ENCODE measurements at regions not wholly inside any gene's neighbourhood (a gene's known extent, or its start where the extent isn't known, plus 50 kb on each side); places are given as distances from the start of the nearest gene placed in this dataset.
"Not testable (repeated sequence)": the region's sequence is repeated elsewhere in the genome, so short reads cannot be mapped to it uniquely, and the experiment has no call there.

DNA sequence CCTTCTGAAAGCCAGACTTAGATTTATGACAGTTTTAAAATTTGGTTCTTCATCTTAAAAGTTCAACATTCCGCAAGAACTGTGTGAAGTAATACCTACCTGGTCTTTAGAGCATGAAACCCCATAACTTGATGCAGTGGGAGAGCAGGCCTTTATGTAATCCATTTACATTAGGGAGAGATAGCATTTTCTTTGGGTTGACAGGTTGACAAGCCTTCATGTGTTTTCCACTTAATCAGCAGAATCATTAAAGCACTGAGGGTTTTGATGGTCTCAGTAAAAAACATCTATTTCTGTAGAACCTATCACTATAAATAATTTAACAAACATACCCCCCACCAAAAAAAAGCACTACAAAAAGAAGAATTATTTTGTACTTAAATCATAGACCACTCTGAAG, 121.6 kb upstream of the KIF2A start:
- TF ChIP-seq, protein P1, sequence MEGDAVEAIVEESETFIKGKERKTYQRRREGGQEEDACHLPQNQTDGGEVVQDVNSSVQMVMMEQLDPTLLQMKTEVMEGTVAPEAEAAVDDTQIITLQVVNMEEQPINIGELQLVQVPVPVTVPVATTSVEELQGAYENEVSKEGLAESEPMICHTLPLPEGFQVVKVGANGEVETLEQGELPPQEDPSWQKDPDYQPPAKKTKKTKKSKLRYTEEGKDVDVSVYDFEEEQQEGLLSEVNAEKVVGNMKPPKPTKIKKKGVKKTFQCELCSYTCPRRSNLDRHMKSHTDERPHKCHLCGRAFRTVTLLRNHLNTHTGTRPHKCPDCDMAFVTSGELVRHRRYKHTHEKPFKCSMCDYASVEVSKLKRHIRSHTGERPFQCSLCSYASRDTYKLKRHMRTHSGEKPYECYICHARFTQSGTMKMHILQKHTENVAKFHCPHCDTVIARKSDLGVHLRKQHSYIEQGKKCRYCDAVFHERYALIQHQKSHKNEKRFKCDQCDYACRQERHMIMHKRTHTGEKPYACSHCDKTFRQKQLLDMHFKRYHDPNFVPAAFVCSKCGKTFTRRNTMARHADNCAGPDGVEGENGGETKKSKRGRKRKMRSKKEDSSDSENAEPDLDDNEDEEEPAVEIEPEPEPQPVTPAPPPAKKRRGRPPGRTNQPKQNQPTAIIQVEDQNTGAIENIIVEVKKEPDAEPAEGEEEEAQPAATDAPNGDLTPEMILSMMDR (IDR thresholded peaks at IDR 0.05; ENCODE audit: insufficient read depth, missing control alignments) = no peak
- no peak for FAIRE-seq
- no peak for DNase-seq (ENCODE audit: insufficient read length, low spot score)

DNA sequence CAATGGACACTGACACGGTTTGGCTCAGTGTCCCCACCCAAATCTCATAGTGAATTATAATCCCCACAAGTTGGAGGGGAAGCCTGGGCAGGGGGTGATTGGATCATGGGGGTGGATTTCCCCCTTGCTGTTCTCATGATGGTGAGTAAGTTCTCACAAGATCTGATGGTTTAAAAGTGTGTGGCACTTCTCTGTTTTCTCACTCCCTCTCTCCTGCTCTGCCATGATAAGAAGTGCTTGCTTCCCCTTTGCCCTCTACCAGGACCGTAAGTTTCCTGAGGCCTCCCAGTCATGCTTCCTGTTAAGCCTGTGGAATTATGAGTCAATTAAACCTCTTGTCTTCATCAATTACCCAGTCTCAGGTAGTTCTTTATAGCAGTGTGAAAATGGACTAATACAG, 115.8 kb upstream of the KIF2A start:
- TF ChIP-seq, protein P1 (IDR thresholded peaks at IDR 0.05; ENCODE audit: insufficient read depth, missing control alignments) = no peak
- DNase-seq (ENCODE audit: insufficient read length, low spot score) (no peak), FAIRE-seq (no peak)

DNA sequence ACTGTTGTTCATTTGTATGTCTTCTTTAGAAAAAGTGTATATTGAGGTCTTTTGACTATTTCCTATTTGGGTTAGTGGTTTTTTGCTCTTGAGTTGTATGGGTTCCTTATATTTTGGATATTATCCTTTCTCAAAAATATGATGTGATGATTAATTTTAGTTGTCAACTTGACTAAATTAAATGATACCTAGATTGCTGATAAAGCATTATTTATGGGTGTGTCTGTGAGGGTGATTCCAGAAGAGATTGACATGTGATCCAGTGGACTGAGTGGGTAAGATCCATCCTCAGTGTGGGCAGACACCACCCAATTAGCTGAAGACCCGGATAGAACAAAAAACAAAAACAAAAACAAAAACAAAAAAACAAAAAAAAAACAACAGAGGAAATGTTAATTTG, 115.1 kb upstream of the KIF2A start:
- TF ChIP-seq, protein P1 (IDR thresholded peaks at IDR 0.05; ENCODE audit: insufficient read depth, missing control alignments) = no peak
- FAIRE-seq = no peak

DNA sequence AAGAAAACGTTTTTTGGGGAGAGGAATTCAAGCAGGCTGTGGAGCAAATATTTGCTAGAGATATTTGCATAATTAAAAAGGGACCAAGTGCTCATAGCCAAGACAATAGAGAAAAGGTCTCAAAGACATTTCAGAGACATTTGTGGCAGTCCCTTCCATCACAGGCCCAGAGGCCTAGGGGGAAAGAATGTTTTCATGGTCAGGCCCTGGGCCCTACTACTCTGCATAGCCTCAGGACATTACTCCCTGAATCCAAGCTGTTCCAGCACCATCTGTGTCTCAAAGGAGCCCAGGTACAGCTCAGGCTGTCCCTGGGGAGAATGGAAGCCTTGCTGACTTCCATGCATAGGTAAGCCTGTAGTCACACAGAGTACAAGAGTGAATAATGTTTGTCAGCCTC, 113.0 kb upstream of the KIF2A start:
- DNase-seq (ENCODE audit: insufficient read length, low spot score) = no peak
- FAIRE-seq = no peak
- TF ChIP-seq, protein P1 (IDR thresholded peaks at IDR 0.05; ENCODE audit: insufficient read depth, missing control alignments) = no peak

More for the DNA sequence above, 115.1 kb upstream of the KIF2A start:
- no peak for DNase-seq (ENCODE audit: insufficient read length, low spot score)

DNA sequence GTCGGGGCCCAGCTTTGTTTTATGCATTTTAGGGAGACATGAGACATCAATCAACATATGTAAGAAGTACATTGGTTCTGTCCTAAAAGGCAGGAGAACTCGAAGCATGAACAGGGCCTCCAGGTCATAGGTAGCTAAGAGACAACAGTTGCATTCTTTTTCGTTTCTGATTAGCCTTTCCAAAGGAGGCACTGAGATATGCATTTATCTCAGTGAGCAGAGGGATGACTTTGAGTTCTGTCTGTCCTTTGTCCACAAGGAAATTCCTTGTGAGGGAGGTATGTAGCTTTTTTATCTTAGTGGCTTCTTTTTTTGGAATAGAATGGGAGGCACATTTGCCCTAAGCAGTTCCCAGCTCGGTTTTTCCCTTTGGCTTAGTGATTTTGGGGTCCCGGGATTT, 109.5 kb upstream of the KIF2A start:
- DNase-seq (ENCODE audit: insufficient read length, low spot score); FAIRE-seq: not testable (repeated sequence)

DNA sequence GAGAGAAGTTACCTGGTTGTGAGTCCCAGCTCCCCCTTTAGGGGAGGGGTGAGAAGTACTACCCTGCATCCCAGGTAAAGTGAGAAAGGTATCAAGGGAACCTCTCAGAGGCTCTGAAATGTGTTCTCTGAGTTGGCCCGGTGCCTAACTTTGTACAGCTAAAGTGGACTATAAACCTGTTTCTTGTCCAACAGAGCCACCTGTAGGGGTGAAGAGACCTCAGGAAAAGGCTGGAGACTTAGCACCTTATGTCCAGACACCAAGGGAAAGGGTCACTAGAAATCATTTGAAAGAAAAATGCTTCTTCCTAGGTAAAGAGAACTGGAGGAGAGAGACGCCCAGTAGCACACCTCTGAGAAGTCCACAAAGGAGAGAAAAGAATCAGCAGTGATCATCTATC, 108.3 kb upstream of the KIF2A start:
- DNase-seq (ENCODE audit: insufficient read length, low spot score) (no peak), FAIRE-seq (no peak)
- TF ChIP-seq, protein P1 (IDR thresholded peaks at IDR 0.05; ENCODE audit: insufficient read depth, missing control alignments) = no peak

DNA sequence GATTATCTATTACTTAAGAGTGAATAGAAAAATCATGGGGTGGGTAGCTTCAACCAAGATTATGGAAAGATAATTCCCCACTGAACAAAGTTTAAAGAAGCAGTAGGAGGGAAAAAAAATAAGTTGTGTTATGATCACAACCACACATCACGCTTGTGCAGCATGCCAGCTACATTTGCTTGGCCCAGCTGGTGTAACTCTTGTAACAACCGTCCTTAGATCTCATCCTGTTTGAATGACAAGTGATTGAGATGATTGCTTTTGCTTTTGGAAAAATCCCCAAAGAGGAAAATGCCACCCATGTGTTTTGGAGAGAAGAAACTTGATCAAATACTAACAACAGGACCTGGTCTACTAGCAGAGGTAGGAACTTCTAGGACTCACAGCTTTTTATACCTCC, 107.6 kb upstream of the KIF2A start:
- DNase-seq (ENCODE audit: insufficient read length, low spot score) = no peak
- TF ChIP-seq, protein P1 (IDR thresholded peaks at IDR 0.05; ENCODE audit: insufficient read depth, missing control alignments) = no peak
- no peak for FAIRE-seq
